ENCODE measurements at regions not wholly inside any gene's neighbourhood (a gene's known extent, or its start where the extent isn't known, plus 50 kb on each side); places are given as distances from the start of the nearest gene placed in this dataset.

GRCh38 chr19:32266460-32266859 lies 79.0 kb upstream of the ZNF507 start:
- DNase-seq, result no peak

DNA sequence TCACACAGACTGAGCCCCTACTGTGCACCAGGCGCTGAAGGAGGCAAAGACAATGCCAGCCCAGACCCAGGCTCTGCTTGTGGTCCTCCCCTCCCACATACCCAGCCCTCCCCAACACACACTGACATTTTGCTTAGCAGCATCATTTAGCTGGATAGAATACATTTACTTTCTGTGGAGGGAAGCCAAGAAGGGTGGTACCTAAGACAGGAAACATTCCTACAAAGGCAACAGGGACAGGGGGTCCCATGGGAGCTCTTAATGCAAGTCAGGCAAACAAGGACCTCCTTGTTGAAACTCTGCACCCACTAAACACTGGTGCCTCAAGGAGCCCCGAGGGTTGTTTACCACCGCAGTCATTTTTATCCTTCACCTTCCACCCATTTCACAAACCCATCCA lies 77.0 kb upstream of the ZNF507 start:
- no peak for DNase-seq

- DNase-seq, result no peak
Observed at GRCh38 chr19:32269831-32270230, 75.6 kb upstream of the ZNF507 start.

DNA sequence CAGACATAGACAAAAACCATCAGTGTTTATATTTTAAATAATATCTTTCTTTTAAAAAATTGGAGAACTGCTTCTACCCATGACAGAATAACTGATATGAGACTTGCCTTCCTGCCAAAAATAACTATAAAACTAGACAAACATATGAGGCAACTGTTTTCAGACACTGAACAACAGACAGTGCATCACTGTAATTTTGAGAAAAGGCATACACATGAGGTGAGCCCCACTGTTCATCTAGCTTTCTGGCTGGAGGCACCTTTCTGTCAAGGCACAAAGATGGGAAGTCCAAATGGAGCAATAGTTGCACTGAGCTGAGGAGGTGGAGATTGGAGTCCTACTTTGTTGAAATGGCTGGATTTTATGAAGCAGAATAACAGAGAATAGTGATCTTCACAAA lies 71.9 kb upstream of the ZNF507 start:
- no peak for DNase-seq

DNA sequence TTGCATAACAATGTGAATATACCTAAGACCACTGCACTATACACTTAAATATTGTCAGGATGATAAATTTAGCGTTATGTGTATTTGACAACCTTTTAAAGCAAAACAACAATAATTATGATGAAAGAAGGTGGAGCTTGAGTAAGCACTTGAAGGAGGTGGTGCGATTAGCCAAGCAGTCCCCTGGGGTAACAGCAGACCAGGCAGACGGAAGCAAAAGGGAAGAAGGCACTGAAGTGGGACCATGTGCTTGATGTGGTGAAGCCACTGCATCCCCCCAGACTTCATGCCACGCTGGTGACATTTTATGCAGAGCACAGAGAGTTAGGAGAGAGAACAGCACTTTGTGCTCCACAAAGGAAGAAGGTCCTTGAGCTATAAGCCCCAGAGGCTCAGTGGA lies 58.3 kb upstream of the ZNF507 start:
- DNase-seq, result no peak

- peak; percentile 17 for DNase-seq
Observed at GRCh38 chr19:32287811-32288227, 57.6 kb upstream of the ZNF507 start.

GRCh38 chr19:32289566-32290210 lies 55.7 kb upstream of the ZNF507 start:
- no peak for DNase-seq

- DNase-seq, result no peak
Observed at GRCh38 chr19:32291876-32292275, 53.5 kb upstream of the ZNF507 start.

GRCh38 chr19:32294871-32295438 lies 50.5 kb upstream of the ZNF507 start:
- no peak for DNase-seq
